HG03025 (cell line): ENCODE measurements at regions not wholly inside any gene's neighbourhood (a gene's known extent, or its start where the extent isn't known, plus 50 kb on each side); places are given as distances from the start of the nearest gene placed in this dataset.

ENCODE experiments used
- ATAC-seq: cut with Tn5 transposase; IDR thresholded peaks from one replicate; pipeline ENCODE4 v1.9.1; 2021; ENCODE audit warnings: mild to moderate bottlenecking, moderate library complexity; ENCODE audit not compliant: unreplicated experiment, low FRiP score

GRCh38 chr15:98501632-98502031 lies 146.7 kb upstream of the IGF1R start:
- no peak for ATAC-seq

DNA sequence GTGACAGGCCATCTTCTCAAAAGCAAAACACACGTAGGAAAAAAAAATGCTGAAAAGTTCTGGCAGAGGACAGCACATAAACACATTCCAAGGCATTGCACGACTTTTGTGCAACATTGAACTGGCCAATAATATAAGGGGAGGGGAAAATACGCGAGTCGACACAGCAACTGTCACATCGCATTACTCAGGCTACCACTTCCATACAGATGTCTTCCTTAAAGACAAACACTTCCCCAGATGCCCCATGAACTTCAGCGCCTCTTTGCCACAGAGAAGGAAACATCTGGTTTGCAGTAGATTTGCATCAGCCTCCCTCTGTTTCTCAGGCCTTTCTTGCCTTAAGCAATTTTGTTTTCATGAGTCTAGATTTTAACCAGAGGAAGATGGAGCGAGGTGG lies 144.4 kb upstream of the IGF1R start:
- no peak for ATAC-seq

GRCh38 chr15:98504998-98505397 lies 143.3 kb upstream of the IGF1R start:
- ATAC-seq: no peak

GRCh38 chr15:98505611-98506031 lies 142.7 kb upstream of the IGF1R start:
- no peak for ATAC-seq

DNA sequence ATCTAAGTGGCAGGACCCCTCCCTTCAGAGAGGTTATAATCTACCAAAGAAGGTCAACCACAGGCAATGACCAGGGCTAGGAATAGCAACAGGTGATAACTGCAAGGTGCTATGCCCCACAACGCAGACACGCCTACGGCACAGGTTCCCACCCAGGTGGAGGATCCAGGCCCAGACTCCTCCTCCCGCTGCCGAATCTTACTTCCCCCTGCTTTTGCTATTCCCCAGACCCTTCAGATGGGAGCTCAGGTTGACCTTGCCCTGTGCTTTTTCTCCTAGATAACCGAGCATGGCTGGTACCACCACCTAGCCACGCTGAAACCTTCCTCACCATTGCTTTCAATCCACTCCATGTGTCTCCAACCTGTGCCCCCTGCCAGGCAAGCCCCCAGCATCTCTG lies 142.2 kb upstream of the IGF1R start:
- no peak for ATAC-seq

DNA sequence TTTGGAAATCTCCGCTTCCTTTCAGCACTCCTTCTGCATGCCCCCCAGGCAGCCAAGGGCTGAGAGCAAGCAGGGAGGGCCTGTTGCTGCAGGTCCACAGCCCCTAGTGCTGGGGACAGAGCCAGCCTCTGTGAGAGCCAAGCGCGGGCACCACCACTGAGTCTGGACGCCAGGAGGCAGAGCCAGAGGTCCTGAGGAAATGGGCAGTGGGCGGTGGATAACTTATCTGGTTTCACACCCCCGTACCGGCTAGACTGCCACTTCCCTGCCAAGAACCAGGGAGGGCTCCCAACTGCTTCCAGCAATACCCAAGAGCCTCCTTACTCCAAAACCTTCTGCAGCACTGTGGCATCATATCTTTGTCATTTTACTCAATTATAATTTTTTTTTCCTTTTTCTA lies 141.6 kb upstream of the IGF1R start:
- no peak for ATAC-seq

DNA sequence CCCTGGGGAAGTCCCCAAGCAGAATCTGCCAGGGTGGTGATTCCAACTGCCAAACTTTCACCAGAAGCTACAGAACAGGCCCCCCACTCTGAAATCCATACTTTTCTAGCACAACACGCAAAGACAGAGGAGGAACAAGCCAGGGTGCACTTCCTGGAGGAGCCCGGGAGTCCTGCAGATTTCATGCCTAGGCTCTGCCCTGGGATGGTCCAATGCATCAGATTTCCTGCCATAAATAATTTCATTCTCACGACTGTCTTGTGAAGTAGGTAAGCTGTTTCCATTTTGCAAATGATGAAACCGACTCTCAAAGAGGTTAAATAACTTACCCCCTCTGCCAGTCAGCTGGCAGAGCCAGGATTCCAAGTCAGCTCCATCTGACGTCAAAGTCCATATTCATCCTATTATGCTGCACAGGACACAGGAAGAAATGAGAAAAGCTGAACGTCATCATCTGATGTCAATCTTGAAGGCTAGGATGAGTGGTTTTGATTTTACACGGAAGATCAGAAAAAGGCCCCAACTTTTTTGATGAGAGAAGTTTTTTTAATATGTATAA lies 134.8 kb upstream of the IGF1R start:
- no peak for ATAC-seq

DNA sequence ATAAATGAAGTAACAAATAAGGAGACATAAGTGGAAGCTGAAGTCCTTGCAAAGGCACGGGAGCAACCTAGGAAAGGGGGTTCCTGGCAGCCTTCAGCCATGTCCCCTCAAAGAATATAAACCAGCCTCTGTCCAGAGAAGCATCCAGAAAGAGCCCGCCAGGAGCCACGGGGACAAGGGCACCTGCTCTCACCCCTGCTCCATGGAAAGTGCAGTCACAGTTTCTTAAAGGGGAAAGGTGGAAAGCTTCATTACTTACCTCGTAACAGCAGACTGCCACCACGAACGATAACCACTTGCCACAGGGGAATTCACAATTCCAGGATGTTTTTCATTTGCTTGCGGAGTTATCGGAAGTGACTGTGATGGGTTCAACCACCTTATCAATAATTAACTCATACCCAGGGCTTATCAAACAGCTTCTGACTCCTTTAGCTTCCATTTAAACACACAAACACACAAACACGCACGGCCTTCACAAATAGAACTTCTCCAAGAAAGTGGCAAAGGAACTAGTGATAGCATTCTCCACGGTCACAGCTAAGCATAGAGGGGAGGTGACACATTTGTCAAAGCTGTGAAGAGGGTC lies 134.2 kb upstream of the IGF1R start:
- no peak for ATAC-seq

DNA sequence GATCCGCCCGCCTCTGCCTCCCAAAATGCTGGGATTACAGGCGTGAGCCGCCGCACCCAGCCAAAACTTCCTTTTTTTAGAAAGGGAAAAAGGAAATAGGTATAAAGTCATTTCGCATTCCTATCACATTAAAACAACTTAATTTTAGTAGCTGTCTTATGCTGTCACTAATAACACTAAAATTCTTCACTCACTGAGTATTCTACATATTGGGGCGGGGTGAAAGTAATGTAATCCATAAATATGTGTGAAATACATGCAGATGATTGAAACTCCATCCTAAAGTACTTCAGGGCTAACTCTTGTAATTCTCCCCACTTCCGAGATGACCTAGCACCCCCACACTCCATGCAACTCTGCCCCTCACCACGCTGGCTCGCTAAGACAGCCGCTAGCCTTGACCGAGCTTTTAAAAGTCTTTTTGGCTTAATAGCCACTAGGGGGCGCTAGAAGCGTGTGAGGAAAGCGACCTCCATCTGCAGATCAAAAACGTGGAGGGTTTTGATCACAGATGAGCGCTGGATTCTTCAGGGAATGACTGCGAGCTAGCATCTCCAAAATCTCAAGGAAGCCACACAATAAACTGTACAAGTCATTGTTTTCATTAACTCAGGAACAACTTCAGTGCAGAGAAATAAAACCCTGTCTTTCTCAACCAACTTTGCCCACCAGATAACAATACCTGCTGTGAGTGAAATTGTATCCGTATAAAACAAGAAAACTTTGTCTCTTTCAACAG lies 129.3 kb upstream of the IGF1R start:
- ATAC-seq: peak; percentile 67

DNA sequence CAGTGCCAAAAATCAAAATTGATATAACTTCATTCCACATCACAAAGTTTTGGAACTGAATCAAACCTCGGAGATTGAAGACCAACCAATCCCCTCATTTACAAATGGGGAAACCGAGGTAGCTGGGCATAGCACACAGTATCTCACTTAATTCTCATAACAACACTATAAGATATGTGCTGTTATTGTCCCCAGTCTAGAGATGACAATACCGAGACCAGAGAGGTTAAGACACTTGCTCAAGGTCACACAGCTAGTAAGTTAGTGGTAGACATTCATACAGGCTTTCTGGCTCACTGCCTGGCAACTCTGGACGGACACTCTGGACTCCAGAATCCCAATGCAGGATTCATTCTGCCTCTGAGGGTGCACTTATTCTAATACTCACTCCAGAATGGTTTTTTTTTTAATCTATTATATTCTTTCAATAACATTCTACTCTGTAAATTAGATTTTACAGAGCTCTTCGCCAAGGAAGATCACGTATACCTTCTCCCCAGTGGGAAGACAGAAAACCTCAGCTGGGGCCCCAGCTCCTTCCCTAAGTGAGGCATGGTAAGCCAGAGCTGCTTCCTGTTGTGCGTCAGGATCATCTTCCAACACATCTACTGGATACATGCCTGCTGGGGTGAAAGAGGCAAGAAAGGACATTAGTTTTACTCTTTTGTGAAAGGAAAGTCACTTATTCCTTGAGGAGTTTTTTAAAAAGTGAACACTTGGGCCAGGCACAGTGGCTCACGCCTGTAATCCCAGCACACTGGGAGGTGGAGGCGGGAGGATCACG lies 128.4 kb upstream of the IGF1R start:
- ATAC-seq: no peak

DNA sequence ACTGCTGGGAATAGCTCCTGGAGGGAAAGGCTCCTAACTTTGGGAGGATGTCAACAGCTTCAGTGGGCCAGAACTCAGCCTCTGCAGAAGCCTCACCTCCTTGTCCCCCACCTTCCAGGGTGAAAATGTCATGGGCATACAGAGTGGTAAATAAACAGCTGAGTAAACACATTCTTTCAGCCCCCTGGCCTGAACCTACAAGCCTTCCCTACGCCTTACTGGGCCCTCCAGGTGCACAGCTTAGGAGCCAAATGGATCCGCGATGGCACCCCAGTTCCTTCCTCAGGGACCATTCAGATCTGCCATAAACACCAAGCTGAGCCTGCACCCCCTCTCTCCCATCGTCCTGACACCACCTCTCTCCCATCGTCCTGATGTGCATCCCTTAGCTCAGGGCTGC lies 126.2 kb upstream of the IGF1R start:
- no peak for ATAC-seq

DNA sequence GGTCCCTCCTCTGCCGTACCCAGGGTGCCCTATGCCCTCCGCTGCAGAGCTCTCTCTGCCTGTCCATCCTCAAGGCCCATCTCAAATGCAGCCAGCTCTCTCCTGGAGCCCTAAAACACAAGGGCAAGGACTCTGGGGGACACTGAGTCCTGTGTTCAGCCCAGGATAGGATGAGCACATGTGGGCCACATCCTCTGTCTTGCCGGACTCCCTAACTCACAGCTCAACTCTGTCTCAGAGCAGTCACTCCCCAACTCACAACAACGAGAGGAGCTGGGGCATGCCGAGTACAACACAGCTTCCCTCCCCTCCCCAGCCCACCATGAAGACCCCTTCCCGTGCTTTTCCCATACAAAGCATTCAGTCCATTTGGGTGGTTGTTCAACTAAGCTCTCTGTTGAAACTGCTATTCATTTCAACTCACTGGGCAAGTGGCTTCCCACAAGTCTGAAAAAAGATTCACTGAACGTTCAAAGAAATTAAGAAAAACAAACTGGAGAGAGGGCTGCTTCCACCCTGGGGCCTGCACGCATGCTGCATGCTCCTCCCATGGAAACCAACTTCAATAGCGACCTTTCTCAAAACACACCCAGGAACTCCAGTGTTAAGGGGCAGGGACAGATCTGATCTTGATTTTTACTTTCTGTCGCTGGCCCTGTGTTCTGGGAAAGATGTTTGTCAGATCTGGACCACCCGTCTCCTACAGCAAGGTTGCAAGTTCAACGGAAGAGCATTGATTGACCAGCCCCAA lies 124.3 kb upstream of the IGF1R start:
- ATAC-seq: no peak

- ATAC-seq: no peak
Observed at GRCh38 chr15:98524838-98525660, 123.3 kb upstream of the IGF1R start.

GRCh38 chr15:98525661-98526001 lies 122.7 kb upstream of the IGF1R start:
- ATAC-seq: no peak

GRCh38 chr15:98526094-98526493 lies 122.2 kb upstream of the IGF1R start:
- ATAC-seq: no peak

DNA sequence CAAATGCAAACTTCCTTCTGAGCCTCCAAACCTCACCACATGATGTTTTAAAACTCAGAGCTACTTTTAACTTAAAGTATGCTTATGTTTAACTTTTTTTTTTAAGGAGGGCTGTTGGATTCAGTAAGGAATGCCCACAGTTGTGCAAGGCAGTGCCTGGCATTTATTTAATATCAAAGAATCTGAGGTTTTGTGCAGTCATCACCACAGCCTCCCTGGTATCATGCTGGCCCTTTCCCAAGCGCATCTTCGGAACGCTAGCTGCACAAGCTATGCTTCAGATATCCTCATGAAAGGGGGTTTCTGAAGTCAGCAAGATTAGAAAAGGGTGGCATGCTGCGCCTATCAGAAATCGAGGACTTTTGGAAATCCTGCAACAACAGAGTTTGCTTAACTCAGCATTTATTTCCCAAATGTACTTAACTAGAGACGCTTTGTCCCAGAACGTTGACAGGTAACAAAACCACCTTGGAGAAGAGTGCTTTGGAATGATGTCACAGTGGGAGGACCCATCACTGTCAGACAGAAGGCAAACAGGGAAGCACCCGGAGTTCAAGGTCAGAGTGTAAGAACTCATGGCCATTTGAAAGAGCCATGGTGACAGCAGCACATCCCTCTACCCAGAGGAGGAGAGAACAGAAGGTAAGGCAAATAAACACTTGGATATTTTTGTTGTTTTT lies 120.2 kb upstream of the IGF1R start:
- ATAC-seq: no peak

GRCh38 chr15:98529205-98530145 lies 118.9 kb upstream of the IGF1R start:
- no peak for ATAC-seq

- no peak for ATAC-seq
Observed at GRCh38 chr15:98530570-98530969, 117.8 kb upstream of the IGF1R start.
